SU-DHL-6 (cell line): ENCODE measurements at regions not wholly inside any gene's neighbourhood (a gene's known extent, or its start where the extent isn't known, plus 50 kb on each side); places are given as distances from the start of the nearest gene placed in this dataset.

Experiments used
- H2AFZ ChIP-seq: fragments of 200-600 bp; sonication (generic); 2 replicates; pipeline ENCODE4 v1.6.1; 2014; ENCODE audit warnings: low read depth, mild to moderate bottlenecking, moderate library complexity, mixed read lengths, antibody characterized with exemption, low read length; ENCODE audit not compliant: severe bottlenecking
- H3F3A ChIP-seq: fragments of 200-600 bp; shearing (Covaris generic); 2 replicates; pipeline ENCODE4 v1.6.0; 2016; ENCODE audit warnings: antibody characterized with exemption, mild to moderate bottlenecking; ENCODE audit not compliant: insufficient read depth
- H3K27ac ChIP-seq: fragments of 200-600 bp; sonication (generic); 2 replicates; pipeline ENCODE4 v1.5.1; 2016; ENCODE audit warnings: low read depth, mild to moderate bottlenecking, low read length, moderate library complexity, mixed read lengths
- H3K27me3 ChIP-seq: fragments of 200-600 bp; sonication (generic), shearing (Covaris generic); 2 replicates; pipeline ENCODE4 v1.6.0; 2014; ENCODE audit warnings: mild to moderate bottlenecking, low read length
- H3K36me3 ChIP-seq: fragments of 200-600 bp; sonication (generic); 2 replicates; pipeline ENCODE4 v1.6.1; 2014; ENCODE audit warnings: mild to moderate bottlenecking, low read length, mixed read lengths
- H3K4me2 ChIP-seq: fragments of 300-600, 200-600 bp; shearing (Covaris generic), sonication (generic); 2 replicates; pipeline ENCODE4 v1.6.0; 2014; ENCODE audit warnings: low read length, low read depth, mild to moderate bottlenecking; ENCODE audit not compliant: poor library complexity, severe bottlenecking
- H3K4me3 ChIP-seq: fragments of 200-600 bp; sonication (generic); 2 replicates; pipeline ENCODE4 v1.5.1; 2014; ENCODE audit warnings: antibody characterized with exemption, low read length, mild to moderate bottlenecking, mixed read lengths; ENCODE audit not compliant: insufficient read depth, poor library complexity, severe bottlenecking
- H3K79me2 ChIP-seq: fragments of 200-600 bp; sonication (generic); 2 replicates; pipeline ENCODE4 v1.6.1; 2014; ENCODE audit warnings: mild to moderate bottlenecking, low read length, moderate library complexity; ENCODE audit not compliant: insufficient read depth
- H3K9ac ChIP-seq: fragments of 200-600 bp; sonication (generic); 2 replicates; pipeline ENCODE4 v1.7.0; 2014; ENCODE audit warnings: mild to moderate bottlenecking, low read length
- H3K9me2 ChIP-seq: fragments of 200-600 bp; sonication (generic); replicated peaks from 2 replicates; pipeline ENCODE4 v1.6.1; 2014; ENCODE audit warnings: low read length; ENCODE audit not compliant: insufficient read depth
- H3K9me3 ChIP-seq: fragments of 200-600 bp; sonication (generic); 2 replicates; pipeline ENCODE4 v1.6.1; 2014; ENCODE audit warnings: low read length, mixed read lengths; ENCODE audit not compliant: insufficient read depth
- H4K20me1 ChIP-seq: fragments of 200-600 bp; sonication (generic); 2 replicates; pipeline ENCODE4 v1.6.1; 2014; ENCODE audit warnings: low read depth, mild to moderate bottlenecking, antibody characterized with exemption, low read length, moderate library complexity, mixed read lengths
- CTCF ChIP-seq: fragments of 200-600 bp; sonication (generic); IDR thresholded peaks from one replicate; pipeline ENCODE4 v1.5.1; 2017; ENCODE audit warnings: antibody characterized with exemption, mild to moderate bottlenecking, low read length, moderate library complexity; ENCODE audit not compliant: insufficient read depth, poor library complexity, severe bottlenecking
- EZH2phosphoT487 ChIP-seq: fragments of 200-600 bp; sonication (generic), shearing (Covaris generic); conservative IDR thresholded peaks from 2 replicates; pipeline ENCODE4 v1.6.1; 2018; ENCODE audit warnings: mild to moderate bottlenecking, antibody characterized with exemption, low read length, moderate library complexity, mixed read lengths

- Histone ChIP-seq H3K9me2 (no peaks in the 10 kb centered on the region), H3K36me3 (no peaks in the 10 kb centered on the region), H3K4me2 (no peak overlapping the region), H3K4me3 (no peak overlapping the region), H3K27me3 (no peaks in the 10 kb centered on the region), H3K9ac (no peak overlapping the region), H4K20me1 (no peaks in the 10 kb centered on the region), H3K79me2 (no peaks in the 10 kb centered on the region), H3K27ac (no peak overlapping the region), H3F3A (no peaks in the 10 kb centered on the region), H2AFZ (no peak overlapping the region), H3K9me3 (no peaks in the 10 kb centered on the region)
- TF ChIP-seq EZH2phosphoT487 = no peak
These were observed 56.5 kb upstream of the CREB5 start for GRCh38 chr7:28355635-28356319.

DNA sequence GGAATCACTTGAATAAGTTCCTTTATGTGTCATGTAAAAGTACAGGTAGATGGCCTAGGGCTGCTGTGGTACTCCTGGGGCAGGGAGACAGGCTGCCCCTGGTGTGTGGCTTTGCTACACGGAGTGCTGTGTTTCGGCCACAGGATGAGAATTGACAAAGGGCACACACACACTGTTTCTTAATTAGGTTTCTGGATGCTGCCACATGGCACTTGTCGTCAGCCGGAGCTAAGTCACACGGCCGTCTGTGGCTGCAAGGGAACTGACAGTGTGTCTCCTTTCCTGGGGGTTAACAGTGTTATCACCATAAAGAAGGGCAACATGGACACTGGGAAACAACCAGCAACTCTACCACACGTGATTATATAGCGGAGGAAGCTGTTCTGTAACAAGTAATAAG lies 55.7 kb upstream of the CREB5 start:
- no peak overlapping the region for H3K9ac ChIP-seq
- no peak overlapping the region for H3K4me2 ChIP-seq
- TF ChIP-seq CTCF (no peak), EZH2phosphoT487 (no peak)
- H3K4me3 ChIP-seq = no peak overlapping the region
- no peaks in the 10 kb centered on the region for H3K36me3 ChIP-seq
- no peaks in the 10 kb centered on the region for H3F3A ChIP-seq
- no peak overlapping the region for H3K27ac ChIP-seq
- no peaks in the 10 kb centered on the region for H3K9me3 ChIP-seq
- no peaks in the 10 kb centered on the region for H4K20me1 ChIP-seq
- no peak overlapping the region for H2AFZ ChIP-seq
- no peaks in the 10 kb centered on the region for H3K79me2 ChIP-seq
- no peaks in the 10 kb centered on the region for H3K27me3 ChIP-seq
- H3K9me2 ChIP-seq = no peaks in the 10 kb centered on the region

GRCh38 chr7:28358423-28358868 lies 53.9 kb upstream of the CREB5 start:
- no peaks in the 10 kb centered on the region for H3K9me3 ChIP-seq
- no peaks in the 10 kb centered on the region for H4K20me1 ChIP-seq
- H3K79me2 ChIP-seq = no peaks in the 10 kb centered on the region
- no peaks in the 10 kb centered on the region for H3K36me3 ChIP-seq
- no peak overlapping the region for H3K27ac ChIP-seq
- H3K9me2 ChIP-seq = no peaks in the 10 kb centered on the region
- no peaks in the 10 kb centered on the region for H3F3A ChIP-seq
- H2AFZ ChIP-seq = no peak overlapping the region
- TF ChIP-seq EZH2phosphoT487 (no peak), CTCF (no peak)
- no peak overlapping the region for H3K4me2 ChIP-seq
- no peaks in the 10 kb centered on the region for H3K27me3 ChIP-seq
- no peak overlapping the region for H3K4me3 ChIP-seq
- H3K9ac ChIP-seq = no peak overlapping the region

DNA sequence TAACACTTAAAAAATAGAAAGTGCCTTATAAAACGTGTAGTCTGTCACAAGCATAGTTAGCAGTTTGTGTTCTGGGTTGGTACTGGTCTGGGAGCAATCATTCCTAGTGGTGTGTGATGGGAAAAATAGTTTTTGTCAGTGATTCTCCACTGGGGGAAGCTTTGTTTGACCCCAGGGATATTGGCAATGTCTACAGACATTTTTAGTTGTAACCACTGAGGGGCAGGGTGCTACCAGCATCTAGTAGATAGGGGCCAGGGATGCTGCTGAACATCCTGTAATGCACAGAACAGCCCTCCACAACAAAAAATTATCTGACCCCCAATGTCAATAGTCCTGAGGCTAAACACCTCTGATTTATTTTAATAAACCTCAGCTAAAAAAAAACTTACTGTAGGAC lies 51.6 kb upstream of the CREB5 start:
- Histone ChIP-seq H3K4me2 (no peak overlapping the region), H4K20me1 (no peaks in the 10 kb centered on the region), H2AFZ (no peak overlapping the region), H3K4me3 (no peak overlapping the region), H3K27me3 (no peaks in the 10 kb centered on the region), H3K36me3 (no peaks in the 10 kb centered on the region), H3F3A (no peaks in the 10 kb centered on the region), H3K79me2 (no peaks in the 10 kb centered on the region), H3K9me3 (no peaks in the 10 kb centered on the region), H3K9ac (no peak overlapping the region), H3K9me2 (no peaks in the 10 kb centered on the region), H3K27ac (no peak overlapping the region)
- no peak for TF ChIP-seq CTCF
- no peak for TF ChIP-seq EZH2phosphoT487
